Endothelial cell of umbilical vein (primary cell): ENCODE measurements at regions not wholly inside any gene's neighbourhood (a gene's known extent, or its start where the extent isn't known, plus 50 kb on each side); places are given as distances from the start of the nearest gene placed in this dataset.

ENCODE experiments used
- BruUV-seq: library from RNA; stranded (reverse); fragments of 400-500 nt; replicated peaks from 2 replicates; lab custom pipeline; 2021; lab: Mats Ljungman, UMichigan
- CTCF ChIA-PET: fragments of 300-600, 350-600 bp; sonication (Branson Sonifier 250); formaldehyde crosslinking; loops from one replicate; lab custom pipeline; 2021; ENCODE audit warnings: antibody characterized with exemption, inconsistent platforms; lab: Charles Lee
- POLR2A ChIA-PET: fragments of 300-600, 350-600 bp; sonication (Branson Sonifier 250); formaldehyde crosslinking; loops from one replicate; lab custom pipeline; 2021; ENCODE audit warnings: antibody characterized with exemption, inconsistent platforms; lab: Charles Lee
- DNase-seq: peaks from one replicate; pipeline ENCODE4 v3.0.0-alpha.2; 2011; ENCODE audit warnings: low read depth, low spot score
- FAIRE-seq: peaks from 2 replicates; lab custom pipeline; 2011; peaks lifted over from hg19 to GRCh38; lab: Jason Lieb, UNC
- H2AFZ ChIP-seq: 2 replicates; pipeline ENCODE4 v1.6.0; 2012; ENCODE audit warnings: low read depth, low read length, control low read depth, inconsistent platforms
- H3K27ac ChIP-seq: 2 replicates; pipeline ENCODE4 v1.5.1; 2011; ENCODE audit warnings: low read depth, mild to moderate bottlenecking, control low read depth, low read length, moderate library complexity; ENCODE audit not compliant: insufficient read depth
- H3K27me3 ChIP-seq, 2 experiments: 2 replicates each; pipeline versions ENCODE4 v1.6.0 to v1.6.1; 2011; ENCODE audit warnings: low read length in 2 of 2, mixed read lengths in 1 of 2; ENCODE audit not compliant: control insufficient read depth in 2 of 2, insufficient read depth in 2 of 2
- H3K36me3 ChIP-seq, 2 experiments: 2 replicates in 1 of 2; 3 replicates in 1 of 2; pipeline ENCODE4 v1.5.1; 2011; ENCODE audit warnings: low read length in 2 of 2, mild to moderate bottlenecking in 1 of 2, moderate library complexity in 1 of 2; ENCODE audit not compliant: control insufficient read depth in 2 of 2, insufficient read depth in 2 of 2; ENCODE audit errors: extremely low read depth in 1 of 2
- H3K4me1 ChIP-seq: 3 replicates; pipeline ENCODE4 v1.5.1; 2011; ENCODE audit warnings: mild to moderate bottlenecking, low read length; ENCODE audit not compliant: control insufficient read depth, insufficient read depth; ENCODE audit errors: extremely low read depth
- H3K4me2 ChIP-seq: 2 replicates; pipeline ENCODE4 v1.6.1; 2011; ENCODE audit warnings: low read length, control low read depth, mixed read lengths; ENCODE audit not compliant: insufficient read depth
- H3K4me3 ChIP-seq, 3 experiments: fragments of 200-600 bp in 1 of 3; sonication (generic), shearing (Covaris generic) in 1 of 3; replicated peaks in 1 of 3; 2 replicates each; pipeline ENCODE4 v1.5.1; 2011 to 2016; ENCODE audit warnings: control low read depth in 3 of 3, low read length in 3 of 3, mild to moderate bottlenecking in 2 of 3, inconsistent platforms in 1 of 3, low read depth in 1 of 3, moderate library complexity in 1 of 3; ENCODE audit not compliant: insufficient read depth in 1 of 3
- H3K79me2 ChIP-seq: 2 replicates; pipeline ENCODE4 v1.6.0; 2012; ENCODE audit warnings: low read length, inconsistent platforms; ENCODE audit not compliant: control insufficient read depth, insufficient read depth
- H3K9ac ChIP-seq: replicated peaks from 2 replicates; pipeline ENCODE3; 2011; ENCODE audit warnings: low read length, control low read depth; ENCODE audit not compliant: insufficient read depth; ENCODE audit errors: extremely low read depth
- H3K9me1 ChIP-seq: replicated peaks from 3 replicates; pipeline ENCODE4 v1.6.0; 2011; ENCODE audit warnings: mild to moderate bottlenecking, low read length; ENCODE audit not compliant: control insufficient read depth, insufficient read depth; ENCODE audit errors: extremely low read depth
- H3K9me3 ChIP-seq: replicated peaks from 2 replicates; pipeline ENCODE4 v1.5.1; 2012; ENCODE audit warnings: low read length, inconsistent platforms; ENCODE audit not compliant: control insufficient read depth, insufficient read depth
- H4K20me1 ChIP-seq: replicated peaks from 2 replicates; pipeline ENCODE3; 2011; ENCODE audit warnings: mild to moderate bottlenecking, low read length; ENCODE audit not compliant: control insufficient read depth, insufficient read depth; ENCODE audit errors: extremely low read depth
- CTCF ChIP-seq, 2 donors: IDR thresholded peaks; 1 replicate in 1 of 2; 2 replicates in 1 of 2; pipeline ENCODE4 v1.5.1; 2011; ENCODE audit warnings: low read length in 2 of 2, mild to moderate bottlenecking in 2 of 2, moderate library complexity in 2 of 2, control low read depth in 1 of 2, inconsistent platforms in 1 of 2, low read depth in 1 of 2; ENCODE audit not compliant: insufficient read depth in 1 of 2; ENCODE audit errors: extremely low read depth in 1 of 2
- EZH2 ChIP-seq: IDR thresholded peaks from 2 replicates; pipeline ENCODE4 v1.6.1; 2012; ENCODE audit warnings: borderline replicate concordance, low read depth, mild to moderate bottlenecking, moderate library complexity, low read length, inconsistent platforms; ENCODE audit not compliant: severe bottlenecking
- FOS ChIP-seq: IDR thresholded peaks from 2 replicates; pipeline ENCODE4 v1.6.1; 2011; ENCODE audit warnings: mild to moderate bottlenecking, low read length, moderate library complexity, borderline replicate concordance; ENCODE audit not compliant: insufficient read depth
- GATA2 ChIP-seq: IDR thresholded peaks from 2 replicates; pipeline ENCODE4 v1.7.0; 2011; ENCODE audit warnings: low read depth, mild to moderate bottlenecking, moderate library complexity, mixed read lengths, low read length; ENCODE audit not compliant: insufficient read length, insufficient read depth
- JUN ChIP-seq: IDR thresholded peaks from 2 replicates; pipeline ENCODE4 v1.6.1; 2011; ENCODE audit warnings: borderline replicate concordance, low read depth; ENCODE audit not compliant: insufficient read length, insufficient read depth
- MAX ChIP-seq: IDR thresholded peaks from 2 replicates; pipeline ENCODE4 v1.6.1; 2011; ENCODE audit not compliant: insufficient read depth, insufficient read length
- MYC ChIP-seq: IDR thresholded peaks from one replicate; pipeline ENCODE4 v1.6.1; 2011; ENCODE audit warnings: mild to moderate bottlenecking, low read depth, low read length
- POLR2A ChIP-seq: IDR thresholded peaks from 2 replicates; pipeline ENCODE4 v1.6.1; 2012; ENCODE audit warnings: low read depth, mild to moderate bottlenecking, control low read depth, low read length
- POLR2AphosphoS5 ChIP-seq: IDR thresholded peaks from 2 replicates; pipeline ENCODE4 v1.6.1; 2012; ENCODE audit warnings: low read depth, mild to moderate bottlenecking, control low read depth, low read length, moderate library complexity; ENCODE audit not compliant: insufficient read depth
- dilution Hi-C: fragments of 300-500 bp; cut with MboI; formaldehyde crosslinking; loops from one replicate; pipeline ENCODE4 v1.15.0; 2019; ENCODE audit warnings: low sequenced_read_pairs; ENCODE audit not compliant: extremely low pct_ligation_motif_present
- intact Hi-C: fragments of 100-400 bp; cut with micrococcal nuclease; formaldehyde crosslinking; loops from one replicate; pipeline ENCODE4 v1.10.0; 2022

GRCh38 chr2:153812632-153813031 lies 59.1 kb upstream of the GALNT13 start:
- H3K4me3 ChIP-seq = no peak overlapping the region
- FAIRE-seq = no peak
- H3K9ac ChIP-seq = no peak overlapping the region
- no peak overlapping the region for H3K4me2 ChIP-seq
- H2AFZ ChIP-seq = no peak overlapping the region
- CTCF ChIA-PET = interaction anchor here (0.8 kb wide), 1 partner anchor 10 kb away, joined by 3 read pairs; no protein-coding TSS in a partner anchor
- POLR2A ChIA-PET = no interaction called here
- no peaks in the 10 kb centered on the region for H3K9me1 ChIP-seq
- BruUV-seq = no TSS peak
- no peaks in the 10 kb centered on the region for H3K79me2 ChIP-seq
- no peaks in the 10 kb centered on the region for H3K4me1 ChIP-seq
- no peaks in the 10 kb centered on the region for H3K36me3 ChIP-seq
- DNase-seq = no peak
- dilution Hi-C loops (no loop called here), intact Hi-C loops (no loop called here)
- TF ChIP-seq POLR2A = no peak
- TF ChIP-seq GATA2 = no peak
- no peak for TF ChIP-seq EZH2
- TF ChIP-seq MYC = no peak
- no peak for TF ChIP-seq FOS
- no peak for TF ChIP-seq CTCF (IDR thresholded peaks at IDR 0.05; ENCODE audit: extremely low read depth in 1 of 2, insufficient read depth in 1 of 2, low read depth in 1 of 2, low read length in 2 of 2)
- TF ChIP-seq POLR2AphosphoS5 = no peak
- no peak for TF ChIP-seq MAX
- no peak for TF ChIP-seq JUN
- no peaks in the 10 kb centered on the region for H4K20me1 ChIP-seq
- no peaks in the 10 kb centered on the region for H3K27me3 ChIP-seq
- H3K27ac ChIP-seq = no peak overlapping the region
- peaks cover 2% of the 10 kb centered on the region for H3K9me3 ChIP-seq
